ENCODE measurements at regions not wholly inside any gene's neighbourhood (a gene's known extent, or its start where the extent isn't known, plus 50 kb on each side); places are given as distances from the start of the nearest gene placed in this dataset.

- no TSS peak for BruUV-seq (replicated peaks)
- WGBS, 2 experiments (ENCODE audit: extremely low coverage in 2 of 2, insufficient read length in 1 of 2): no CpG with 5 or more reads among the region's 7 CpGs
- Histone ChIP-seq H3K9ac (ENCODE audit: low read depth, low read length) (no peak overlapping the region), H3K56ac (ENCODE audit: extremely low read depth, insufficient read depth, low read length) (no peak overlapping the region), H3K4me1 (ENCODE audit: control insufficient read depth, insufficient read depth, low read length) (peaks cover 10% of the 10 kb centered on the region), H4K20me1 (ENCODE audit: insufficient read depth, low read length) (no peaks in the 10 kb centered on the region), H2AK9ac (replicated peaks; ENCODE audit: low read depth, low read length, poor library complexity) (no peak overlapping the region), H3K79me1 (ENCODE audit: low read depth in 1 of 2, low read length in 2 of 2) (no peaks in the 10 kb centered on the region), H3K4me3 (ENCODE audit: insufficient read depth, low read depth, low read length) (no peak overlapping the region), H4K91ac (ENCODE audit: insufficient read depth, low read depth, low read length) (no peak overlapping the region), H2AK5ac (ENCODE audit: low read depth, low read length) (no peak overlapping the region), H3K27me3 (ENCODE audit: control insufficient read depth, insufficient read depth, low read length) (peaks cover 45% of the 10 kb centered on the region), H3K23ac (ENCODE audit: low read depth, low read length) (no peak overlapping the region), H2BK20ac (ENCODE audit: low read depth, low read length) (no peak overlapping the region), H2AFZ (replicated peaks; ENCODE audit: low read length, poor library complexity) (no peak overlapping the region), H3K9me3 (ENCODE audit: control insufficient read depth, insufficient read depth, low read length) (no peaks in the 10 kb centered on the region), H3K14ac (replicated peaks; ENCODE audit: low read depth, low read length) (no peak overlapping the region), H2BK15ac (ENCODE audit: low read depth, low read length) (no peak overlapping the region), H3K36me3 (ENCODE audit: control insufficient read depth, insufficient read depth, low read length) (no peaks in the 10 kb centered on the region), H2BK120ac (ENCODE audit: low read depth, low read length) (no peak overlapping the region), H3K18ac (ENCODE audit: low read depth, low read length) (no peak overlapping the region), H3K4ac (ENCODE audit: low read depth, low read length) (no peak overlapping the region), H3K27ac (ENCODE audit: insufficient read depth, low read length) (no peak overlapping the region), H3K9me1 (ENCODE audit: insufficient read depth, low read length) (peaks cover 5% of the 10 kb centered on the region; the same call in 1 of the 2 replicates), H4K8ac (ENCODE audit: low read depth in 2 of 2, low read length in 2 of 2) (no peak overlapping the region), H4K5ac (ENCODE audit: low read depth, low read length) (no peak overlapping the region), H3K4me2 (ENCODE audit: low read depth, low read length) (no peak overlapping the region), H2BK5ac (ENCODE audit: low read depth, low read length, poor library complexity, severe bottlenecking) (no peak overlapping the region)
- ATAC-seq (ENCODE audit: low read depth) (no peak), DNase-seq (no peak)
- in situ Hi-C loops (cut with MboI; ENCODE audit: low sequenced_read_pairs) (no loop called here), dilution Hi-C loops (cut with HindIII; ENCODE audit: low sequenced_read_pairs, unreplicated experiment) (no loop called here), intact Hi-C loops (cut with micrococcal nuclease) (no loop called here)
- ChIA-PET CTCF (no interaction called here), POLR2A (ENCODE audit: unreplicated experiment) (no interaction called here)
- TF ChIP-seq MAFK (IDR thresholded peaks at IDR 0.05; ENCODE audit: low read depth, low read length): no peak
Measured at GRCh38 chr6:3610921-3611320, 140.6 kb downstream of the PXDC1 start.
